AG04450 (cell line): ENCODE measurements at regions not wholly inside any gene's neighbourhood (a gene's known extent, or its start where the extent isn't known, plus 50 kb on each side); places are given as distances from the start of the nearest gene placed in this dataset.

ENCODE experiments used
- CTCF ChIA-PET: fragments of 300-600, 350-600 bp; formaldehyde crosslinking; extraction: SDS; loops from one replicate; lab custom pipeline; 2022; ENCODE audit warnings: antibody characterized with exemption, inconsistent platforms; lab: Charles Lee
- POLR2A ChIA-PET: fragments of 350-600 bp; formaldehyde crosslinking; extraction: SDS; loops from one replicate; lab custom pipeline; 2021; ENCODE audit warnings: antibody characterized with exemption, inconsistent platforms; lab: Yijun Ruan, JAX
- DNase-seq: peaks from one replicate; pipeline ENCODE4 v3.0.0-alpha.2; 2011; ENCODE audit warnings: low read depth, low spot score
- H3K27ac ChIP-seq: one replicate; pipeline ENCODE4 v1.5.1; 2012; ENCODE audit warnings: low read depth, low read length, control low read depth
- H3K27me3 ChIP-seq: one replicate; pipeline ENCODE4 v1.6.0; 2012; ENCODE audit warnings: low read length; ENCODE audit not compliant: control insufficient read depth, insufficient read depth
- H3K4me3 ChIP-seq: 2 replicates; pipeline ENCODE4 v1.5.1; 2011; ENCODE audit warnings: mild to moderate bottlenecking, low read depth, low read length, control low read depth
- H3K9me3 ChIP-seq: 2 replicates; pipeline ENCODE4 v1.5.1; 2012; ENCODE audit warnings: low read length; ENCODE audit not compliant: control insufficient read depth, insufficient read depth
- CTCF ChIP-seq: IDR thresholded peaks from 2 replicates; pipeline ENCODE4 v1.5.1; 2011; ENCODE audit warnings: low read depth, low read length, control low read depth, inconsistent platforms

- Histone ChIP-seq H3K4me3 (no peak overlapping the region), H3K9me3 (no peaks in the 10 kb centered on the region), H3K27ac (no peak overlapping the region), H3K27me3 (no peaks in the 10 kb centered on the region)
- TF ChIP-seq CTCF, result no peak
- CTCF ChIA-PET, result interaction anchor here (0.7 kb wide), 2 partner anchors 211 to 496 kb away, joined by 3 read pairs; no protein-coding TSS in a partner anchor
- POLR2A ChIA-PET, result no interaction called here
- no peak for DNase-seq
Measured at GRCh38 chr16:72620853-72621252, 427.1 kb downstream of the ZFHX3 start.

- CTCF ChIA-PET, result interaction anchor here (0.7 kb wide), 1 partner anchor 496 kb away, joined by 3 read pairs; no protein-coding TSS in a partner anchor
Measured at GRCh38 chr16:72620348-72620747, 427.6 kb downstream of the ZFHX3 start.

GRCh38 chr16:72615856-72616255, 432.1 kb downstream of the ZFHX3 start:
- ChIA-PET CTCF (no interaction called here), POLR2A (no interaction called here)
- no peaks in the 10 kb centered on the region for H3K27me3 ChIP-seq

More at GRCh38 chr16:72620348-72620747, 427.6 kb downstream of the ZFHX3 start:
- Histone ChIP-seq H3K27ac (no peak overlapping the region), H3K4me3 (no peak overlapping the region), H3K9me3 (no peaks in the 10 kb centered on the region), H3K27me3 (no peaks in the 10 kb centered on the region)
- no peak for TF ChIP-seq CTCF
- POLR2A ChIA-PET, result no interaction called here
- no peak for DNase-seq

GRCh38 chr16:72612718-72613117, 435.2 kb downstream of the ZFHX3 start:
- CTCF ChIA-PET, result interaction anchor here (1.4 kb wide), 1 partner anchor 220 kb away, joined by 3 read pairs; no protein-coding TSS in a partner anchor
- POLR2A ChIA-PET, result no interaction called here

More at GRCh38 chr16:72615856-72616255, 432.1 kb downstream of the ZFHX3 start:
- no peak for TF ChIP-seq CTCF
- no peak overlapping the region for H3K27ac ChIP-seq
- no peak for DNase-seq
- no peaks in the 10 kb centered on the region for H3K9me3 ChIP-seq
- H3K4me3 ChIP-seq, result no peak overlapping the region

GRCh38 chr16:72612256-72612655, 435.7 kb downstream of the ZFHX3 start:
- CTCF ChIA-PET, result interaction anchor here (1.4 kb wide), 1 partner anchor 220 kb away, joined by 3 read pairs; no protein-coding TSS in a partner anchor

More at GRCh38 chr16:72612718-72613117, 435.2 kb downstream of the ZFHX3 start:
- no peak overlapping the region for H3K4me3 ChIP-seq
- H3K27ac ChIP-seq, result no peak overlapping the region
- DNase-seq, result no peak
- no peaks in the 10 kb centered on the region for H3K9me3 ChIP-seq
- H3K27me3 ChIP-seq, result no peaks in the 10 kb centered on the region
- TF ChIP-seq CTCF, result no peak

More at GRCh38 chr16:72612256-72612655, 435.7 kb downstream of the ZFHX3 start:
- POLR2A ChIA-PET, result no interaction called here
- no peaks in the 10 kb centered on the region for H3K9me3 ChIP-seq
- no peak for DNase-seq
- H3K27me3 ChIP-seq, result no peaks in the 10 kb centered on the region
- TF ChIP-seq CTCF, result no peak
- H3K27ac ChIP-seq, result no peak overlapping the region
- no peak overlapping the region for H3K4me3 ChIP-seq
